GM12878 (cell line): ENCODE measurements at regions not wholly inside any gene's neighbourhood (a gene's known extent, or its start where the extent isn't known, plus 50 kb on each side); places are given as distances from the start of the nearest gene placed in this dataset.

Experiments
- ATAC-seq: fragments of 200-7000 bp; cut with Tn5 transposase; 3 replicates; pipeline ENCODE4 v1.9.1; 2020; ENCODE audit warnings: mild to moderate bottlenecking, moderate library complexity
- BruUV-seq: library from RNA; stranded (reverse); fragments of 400-500 nt; replicated peaks from 2 replicates; lab custom pipeline; 2021; lab: Mats Ljungman, UMichigan
- CTCF ChIA-PET: fragments of 300-600 bp; sonication (Branson Sonifier 250); formaldehyde crosslinking; extraction: SDS; loops from one replicate; lab custom pipeline; 2021; ENCODE audit warnings: inconsistent platforms; lab: Yijun Ruan, JAX
- POLR2A ChIA-PET: fragments of 350-600 bp; formaldehyde crosslinking; extraction: SDS; loops from one replicate; lab custom pipeline; 2021; ENCODE audit warnings: inconsistent platforms; lab: Charles Lee
- RAD21 ChIA-PET: fragments of 300-600 bp; sonication (Branson Sonifier 250); formaldehyde crosslinking; loops from one replicate; lab custom pipeline; 2023; ENCODE audit warnings: antibody characterized with exemption; ENCODE audit not compliant: unreplicated experiment; lab: Charles Lee
- SMC1A ChIA-PET: fragments of 300-600 bp; sonication (Branson Sonifier 250); formaldehyde crosslinking; loops from one replicate; lab custom pipeline; 2023; ENCODE audit not compliant: unreplicated experiment, uncharacterized antibody; lab: Charles Lee
- DNase-seq: peaks from one replicate; pipeline ENCODE4 v3.0.0-alpha.2; 2011; ENCODE audit warnings: low read depth, low spot score
- FAIRE-seq: peaks from 3 replicates; lab custom pipeline; 2011; peaks lifted over from hg19 to GRCh38; lab: Jason Lieb, UNC
- H2AFZ ChIP-seq: 2 replicates; pipeline ENCODE4 v1.6.0; 2011; ENCODE audit warnings: low read depth, low read length, control low read depth; ENCODE audit not compliant: control insufficient read depth
- H3K27ac ChIP-seq: 2 replicates; pipeline ENCODE4 v1.5.1; 2011; ENCODE audit warnings: control low read depth; ENCODE audit not compliant: control insufficient read depth, insufficient read depth
- H3K27me3 ChIP-seq, 2 experiments: replicated peaks in 1 of 2; 2 replicates each; pipeline versions ENCODE4 v1.6.0 to v1.6.1; 2011; ENCODE audit warnings: low read length in 1 of 2; ENCODE audit not compliant: control insufficient read depth in 2 of 2, insufficient read depth in 2 of 2
- H3K36me3 ChIP-seq, 2 experiments: 2 replicates each; pipeline ENCODE4 v1.5.1; 2011; ENCODE audit warnings: low read length in 1 of 2; ENCODE audit not compliant: control insufficient read depth in 2 of 2, insufficient read depth in 2 of 2
- H3K4me1 ChIP-seq: 2 replicates; pipeline ENCODE4 v1.6.1; 2011; ENCODE audit warnings: mild to moderate bottlenecking, low read length, moderate library complexity, mixed read lengths; ENCODE audit not compliant: control insufficient read depth, insufficient read depth
- H3K4me2 ChIP-seq: 2 replicates; pipeline ENCODE4 v1.6.0; 2011; ENCODE audit warnings: control low read depth; ENCODE audit not compliant: control insufficient read depth, insufficient read depth
- H3K4me3 ChIP-seq: fragments of 200-600 bp; sonication (generic); 2 replicates; pipeline ENCODE4 v1.5.1; 2016
- H3K79me2 ChIP-seq: 2 replicates; pipeline ENCODE4 v1.6.0; 2011; ENCODE audit warnings: low read length; ENCODE audit not compliant: control insufficient read depth, insufficient read depth
- H3K9ac ChIP-seq: 2 replicates; pipeline ENCODE4 v1.8.0; 2011; ENCODE audit warnings: low read length, control low read depth, mixed read lengths; ENCODE audit not compliant: control insufficient read depth, insufficient read depth
- H3K9me3 ChIP-seq: replicated peaks from 3 replicates; pipeline ENCODE4 v1.5.1; 2011; ENCODE audit warnings: mild to moderate bottlenecking, low read length; ENCODE audit not compliant: control insufficient read depth, insufficient read depth
- H4K20me1 ChIP-seq: 2 replicates; pipeline ENCODE4 v1.6.0; 2011; ENCODE audit not compliant: control insufficient read depth, insufficient read depth
- BMI1 ChIP-seq: fragments of 450-650 bp; IDR thresholded peaks from 2 replicates; pipeline ENCODE4 v1.6.1; 2016; ENCODE audit warnings: mild to moderate bottlenecking, moderate library complexity, borderline replicate concordance
- KDM1A ChIP-seq: fragments of 200-600 bp; sonication (generic); IDR thresholded peaks from 2 replicates; pipeline ENCODE4 v1.6.1; 2016; ENCODE audit warnings: borderline replicate concordance
- RCOR1 ChIP-seq: conservative IDR thresholded peaks from 2 replicates; pipeline ENCODE4 v1.6.1; 2012; ENCODE audit warnings: low read depth, low read length, improper control_type of control experiment
- SMAD1 ChIP-seq: fragments of 450-650 bp; IDR thresholded peaks from 2 replicates; pipeline ENCODE4 v1.6.1; 2018; ENCODE audit warnings: mild to moderate bottlenecking, low read depth; ENCODE audit not compliant: partially characterized antibody
- YY1 ChIP-seq: IDR thresholded peaks from 2 replicates; pipeline ENCODE4 v1.6.1; 2011; ENCODE audit warnings: low read depth, mild to moderate bottlenecking, low read length
- ZNF217 ChIP-seq: fragments of 450-650 bp; IDR thresholded peaks from 2 replicates; pipeline ENCODE4 v1.6.1; 2017; ENCODE audit warnings: antibody characterized with exemption, mild to moderate bottlenecking
- WGBS: methylation state at CpG from one replicate; pipeline ENCODE4 v1.1.6; 2016; ENCODE audit warnings: low lambda C conversion rate; ENCODE audit not compliant: insufficient replicate concordance, insufficient coverage; ENCODE audit errors: missing lambda C conversion rate; 5-methylcytosine and 5-hydroxymethylcytosine counted together
- in situ Hi-C: fragments of 300-500 bp; cut with MboI; formaldehyde crosslinking; loops from 9 replicates; pipeline ENCODE4 v1.14.3; 2018; ENCODE audit warnings: mixed read lengths
- intact Hi-C: fragments of 100-400 bp; cut with micrococcal nuclease; formaldehyde crosslinking; loops from one replicate; pipeline ENCODE4 v1.14.2; 2022; ENCODE audit not compliant: unreplicated experiment
- TF ChIP-seq, protein P1 (sequence below): fragments of 450-650 bp; IDR thresholded peaks from 2 replicates; pipeline ENCODE4 v1.6.1; 2017; ENCODE audit warnings: low read depth, mild to moderate bottlenecking, moderate library complexity
- TF ChIP-seq, protein P2 (sequence below), 3 experiments: IDR thresholded peaks in 2 of 3; conservative IDR thresholded peaks in 1 of 3; 2 replicates each; pipeline ENCODE4 v1.5.1; 2011; ENCODE audit warnings: low read depth in 3 of 3, low read length in 3 of 3, mild to moderate bottlenecking in 3 of 3, control low read depth in 2 of 3, moderate library complexity in 2 of 3, inconsistent platforms in 1 of 3, mixed read lengths in 1 of 3; ENCODE audit not compliant: control insufficient read depth in 2 of 3, insufficient read depth in 1 of 3; ENCODE audit errors: extremely low read depth in 1 of 3

DNA sequence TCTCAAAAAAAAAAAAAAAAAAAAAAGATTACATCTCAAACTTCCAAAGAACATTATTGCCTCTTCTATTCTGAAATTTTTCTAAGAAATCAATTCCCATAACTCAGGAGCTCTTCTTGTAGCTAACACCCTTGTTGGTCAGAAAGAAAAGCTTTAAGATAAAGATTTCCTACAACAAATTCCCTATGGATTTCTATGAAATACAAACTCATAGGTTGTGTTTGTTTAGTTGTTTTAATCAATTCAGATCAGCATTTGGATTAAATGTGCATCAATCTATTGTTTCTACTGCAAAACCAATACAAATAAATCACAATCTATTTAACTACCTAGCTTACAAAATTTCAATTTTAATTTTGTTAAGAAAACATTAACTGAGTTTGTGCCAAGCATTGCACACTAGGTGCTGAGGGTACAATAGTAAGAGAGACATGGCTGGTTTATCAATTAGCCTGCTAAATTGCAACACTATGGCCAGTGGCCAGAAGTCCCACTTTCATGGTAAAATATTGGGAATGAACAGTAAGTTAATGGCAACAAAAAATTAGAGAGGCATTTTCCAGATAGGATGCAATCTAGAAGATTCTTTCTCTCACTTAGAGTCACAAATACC lies 80.2 kb upstream of the MYCN start (continued):
- TF ChIP-seq KDM1A: no peak
- TF ChIP-seq SMAD1: no peak
- TF ChIP-seq, protein P1, sequence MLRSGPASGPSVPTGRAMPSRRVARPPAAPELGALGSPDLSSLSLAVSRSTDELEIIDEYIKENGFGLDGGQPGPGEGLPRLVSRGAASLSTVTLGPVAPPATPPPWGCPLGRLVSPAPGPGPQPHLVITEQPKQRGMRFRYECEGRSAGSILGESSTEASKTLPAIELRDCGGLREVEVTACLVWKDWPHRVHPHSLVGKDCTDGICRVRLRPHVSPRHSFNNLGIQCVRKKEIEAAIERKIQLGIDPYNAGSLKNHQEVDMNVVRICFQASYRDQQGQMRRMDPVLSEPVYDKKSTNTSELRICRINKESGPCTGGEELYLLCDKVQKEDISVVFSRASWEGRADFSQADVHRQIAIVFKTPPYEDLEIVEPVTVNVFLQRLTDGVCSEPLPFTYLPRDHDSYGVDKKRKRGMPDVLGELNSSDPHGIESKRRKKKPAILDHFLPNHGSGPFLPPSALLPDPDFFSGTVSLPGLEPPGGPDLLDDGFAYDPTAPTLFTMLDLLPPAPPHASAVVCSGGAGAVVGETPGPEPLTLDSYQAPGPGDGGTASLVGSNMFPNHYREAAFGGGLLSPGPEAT: no peak
- TF ChIP-seq BMI1: no peak
- TF ChIP-seq RCOR1: no peak
- no peak for TF ChIP-seq ZNF217
- TF ChIP-seq, all 136 proteins: peak for 0

DNA sequence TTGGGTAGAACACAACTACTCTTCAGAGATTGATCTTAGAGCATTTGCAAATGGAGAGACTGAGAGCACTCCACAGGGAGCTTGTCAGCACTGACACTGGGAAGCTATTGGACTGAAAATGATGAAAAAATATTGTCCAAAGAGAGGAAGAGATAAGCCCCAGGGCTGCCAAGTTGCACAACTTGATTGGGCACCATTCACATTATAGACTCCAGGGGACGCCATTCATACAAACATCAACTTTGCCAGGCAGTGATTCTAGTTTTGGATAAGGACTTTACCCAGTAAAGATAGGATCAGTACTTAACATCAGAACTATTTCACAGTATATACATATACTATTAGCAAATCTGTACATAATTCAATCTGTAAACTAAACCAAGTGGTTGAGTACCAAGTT lies 79.6 kb upstream of the MYCN start:
- CTCF ChIA-PET: interaction anchor here (1.4 to 1.7 kb wide), 2 partner anchors 10 to 421 kb away, joined by 5 to 8 read pairs; no protein-coding TSS in a partner anchor
- Histone ChIP-seq H3K9ac (no peak overlapping the region), H3K79me2 (no peaks in the 10 kb centered on the region), H3K36me3 (no peaks in the 10 kb centered on the region), H2AFZ (no peak overlapping the region), H3K9me3 (no peaks in the 10 kb centered on the region), H3K4me3 (no peak overlapping the region), H4K20me1 (no peaks in the 10 kb centered on the region)
- ATAC-seq (no peak), FAIRE-seq (no peak), DNase-seq (no peak)
- in situ Hi-C loops: no loop called here
- 55% methylated on average over 1 of the region's 1 CpG for WGBS
- BruUV-seq: no TSS peak
- no peak for TF ChIP-seq YY1
- TF ChIP-seq, protein P2, sequence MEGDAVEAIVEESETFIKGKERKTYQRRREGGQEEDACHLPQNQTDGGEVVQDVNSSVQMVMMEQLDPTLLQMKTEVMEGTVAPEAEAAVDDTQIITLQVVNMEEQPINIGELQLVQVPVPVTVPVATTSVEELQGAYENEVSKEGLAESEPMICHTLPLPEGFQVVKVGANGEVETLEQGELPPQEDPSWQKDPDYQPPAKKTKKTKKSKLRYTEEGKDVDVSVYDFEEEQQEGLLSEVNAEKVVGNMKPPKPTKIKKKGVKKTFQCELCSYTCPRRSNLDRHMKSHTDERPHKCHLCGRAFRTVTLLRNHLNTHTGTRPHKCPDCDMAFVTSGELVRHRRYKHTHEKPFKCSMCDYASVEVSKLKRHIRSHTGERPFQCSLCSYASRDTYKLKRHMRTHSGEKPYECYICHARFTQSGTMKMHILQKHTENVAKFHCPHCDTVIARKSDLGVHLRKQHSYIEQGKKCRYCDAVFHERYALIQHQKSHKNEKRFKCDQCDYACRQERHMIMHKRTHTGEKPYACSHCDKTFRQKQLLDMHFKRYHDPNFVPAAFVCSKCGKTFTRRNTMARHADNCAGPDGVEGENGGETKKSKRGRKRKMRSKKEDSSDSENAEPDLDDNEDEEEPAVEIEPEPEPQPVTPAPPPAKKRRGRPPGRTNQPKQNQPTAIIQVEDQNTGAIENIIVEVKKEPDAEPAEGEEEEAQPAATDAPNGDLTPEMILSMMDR (IDR thresholded peaks at IDR 0.05 in 2 of 3, conservative IDR thresholded peaks at IDR 0.05 in 1 of 3; ENCODE audit: control insufficient read depth in 2 of 3, extremely low read depth in 1 of 3, insufficient read depth in 1 of 3, low read depth in 3 of 3, low read length in 3 of 3): peak in 2 of 3 experiments; percentile 20 to 26; a peak in 2 of 6 replicates
- TF ChIP-seq, all 136 proteins: peak for 1
- ChIA-PET POLR2A (no interaction called here), RAD21 (interaction anchor here (0.7 kb wide), 1 partner anchor 421 kb away, joined by 3 read pairs; no protein-coding TSS in a partner anchor), SMC1A (interaction anchor here (0.6 kb wide), 1 partner anchor 15 kb away, joined by 3 read pairs; no protein-coding TSS in a partner anchor)
- Histone ChIP-seq H3K27ac (no peak overlapping the region), H3K4me2 (no peak overlapping the region), H3K4me1 (no peaks in the 10 kb centered on the region), H3K27me3 (no peaks in the 10 kb centered on the region)
- intact Hi-C loops: no loop called here
